ENCODE measurements at regions not wholly inside any gene's neighbourhood (a gene's known extent, or its start where the extent isn't known, plus 50 kb on each side); places are given as distances from the start of the nearest gene placed in this dataset.

DNA sequence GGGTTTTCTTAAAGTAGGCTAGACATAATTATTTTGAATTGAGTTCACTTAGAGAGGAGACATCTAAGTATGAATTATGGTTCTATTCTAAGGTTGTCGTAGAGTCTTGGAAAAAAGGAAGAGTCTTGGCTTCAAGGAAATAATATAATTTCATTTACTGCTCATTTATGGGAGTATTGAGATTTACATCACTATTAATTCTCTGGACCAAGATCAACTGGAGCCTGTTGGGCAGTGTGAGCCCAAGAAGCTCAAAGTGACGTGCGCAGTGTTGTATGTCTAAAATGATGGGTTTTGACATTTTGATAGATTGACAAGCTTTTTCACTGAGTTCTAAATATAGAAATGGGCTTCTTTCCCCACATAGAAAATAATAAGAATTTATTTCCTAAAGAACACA lies 154.7 kb downstream of the QPCT start:
- CTCF ChIA-PET, result no interaction called here
- no peaks in the 10 kb centered on the region for H3K27me3 Mint-ChIP-seq (ENCODE audit: low read depth)
- H3K4me1 Mint-ChIP-seq, result no peaks in the 10 kb centered on the region
- no peak for ATAC-seq
- peaks cover 8% of the 10 kb centered on the region for H3K9me3 Mint-ChIP-seq
- POLR2A ChIA-PET, result no interaction called here
- no peak for DNase-seq (ENCODE audit: low spot score)
- TF ChIP-seq SOX15 (CRISPR knock-in tag; IDR thresholded peaks at IDR 0.05), result no peak
- no peak for TF ChIP-seq NFATC4 (CRISPR knock-in tag; IDR thresholded peaks at IDR 0.05)
- TF ChIP-seq IRF2 (CRISPR knock-in tag; IDR thresholded peaks at IDR 0.05; ENCODE audit: borderline replicate concordance, low read depth), result no peak
- no peak for TF ChIP-seq ZSCAN18 (CRISPR knock-in tag; IDR thresholded peaks at IDR 0.05)
- TF ChIP-seq TP53 (CRISPR knock-in tag; IDR thresholded peaks at IDR 0.05), result no peak
- no peak for TF ChIP-seq ERG (CRISPR knock-in tag; IDR thresholded peaks at IDR 0.05)
- no peak for TF ChIP-seq ZNF281 (CRISPR knock-in tag; IDR thresholded peaks at IDR 0.05)
- TF ChIP-seq NR3C1 (CRISPR knock-in tag; conservative IDR thresholded peaks at IDR 0.05; ENCODE audit: low read depth), result no peak
- no peak overlapping the region for H3K27ac Mint-ChIP-seq
- H3K36me3 Mint-ChIP-seq, result no peaks in the 10 kb centered on the region
- no peak overlapping the region for H3K4me3 Mint-ChIP-seq

DNA sequence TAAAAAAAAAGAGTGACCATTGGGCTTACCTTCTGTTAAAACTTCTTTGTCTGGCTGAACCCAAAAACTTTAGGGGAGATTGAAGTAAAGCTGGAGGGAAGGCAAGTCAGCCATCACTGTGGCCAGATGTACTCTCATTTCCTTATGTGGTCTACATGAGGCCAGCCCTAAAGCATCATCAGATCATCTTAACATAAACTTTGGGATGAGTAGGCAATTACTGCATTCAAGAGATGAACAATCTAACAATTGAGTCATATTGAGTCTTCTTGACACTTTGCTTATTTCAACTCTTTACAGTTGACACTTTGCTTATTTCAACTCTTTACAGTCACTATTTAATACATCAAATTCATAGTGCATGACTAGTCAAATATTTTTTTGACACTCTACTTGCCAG lies 155.6 kb downstream of the QPCT start:
- TF ChIP-seq TEAD1 (CRISPR knock-in tag; IDR thresholded peaks at IDR 0.05), result no peak
- TF ChIP-seq ZNF416 (CRISPR knock-in tag; IDR thresholded peaks at IDR 0.05), result no peak
- no peak for TF ChIP-seq ESRRA (CRISPR knock-in tag; IDR thresholded peaks at IDR 0.05; ENCODE audit: borderline replicate concordance)
- no peak for TF ChIP-seq ATF6 (CRISPR knock-in tag; IDR thresholded peaks at IDR 0.05)
- no peak for TF ChIP-seq ZNF423 (CRISPR knock-in tag; IDR thresholded peaks at IDR 0.05)
- no peak overlapping the region for H3K27ac Mint-ChIP-seq
- no peak for ATAC-seq
- ChIA-PET POLR2A (no interaction called here), CTCF (no interaction called here)
- no peaks in the 10 kb centered on the region for H3K27me3 Mint-ChIP-seq (ENCODE audit: low read depth)
- no peak for DNase-seq (ENCODE audit: low spot score)
- H3K4me3 Mint-ChIP-seq, result no peak overlapping the region
- no peaks in the 10 kb centered on the region for H3K4me1 Mint-ChIP-seq
- no peaks in the 10 kb centered on the region for H3K36me3 Mint-ChIP-seq
- H3K9me3 Mint-ChIP-seq, result peaks cover 8% of the 10 kb centered on the region

DNA sequence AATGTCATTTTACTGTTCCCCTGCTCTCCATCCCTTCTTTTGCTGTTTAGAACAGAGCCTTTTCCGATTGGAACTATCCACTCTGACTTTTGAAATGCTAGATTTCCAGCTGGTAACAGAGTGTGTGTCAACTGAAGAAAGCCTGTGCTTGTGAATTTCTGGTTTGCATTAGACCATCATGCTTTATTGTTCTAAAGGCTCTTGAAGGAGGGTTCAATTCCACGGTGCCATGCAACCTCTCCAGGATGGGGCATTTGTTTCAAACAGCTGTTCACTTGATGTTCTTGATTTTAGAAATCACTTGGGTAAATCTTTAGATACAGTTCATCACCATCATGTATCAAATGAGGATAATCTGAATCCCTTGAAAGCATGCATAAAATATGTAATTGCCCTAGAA lies 156.7 kb downstream of the QPCT start:
- DNase-seq (ENCODE audit: low spot score), result no peak
- H3K27ac Mint-ChIP-seq, result no peak overlapping the region
- no peak for ATAC-seq
- H3K9me3 Mint-ChIP-seq, result peaks cover 3% of the 10 kb centered on the region
- no peaks in the 10 kb centered on the region for H3K36me3 Mint-ChIP-seq
- TF ChIP-seq ESRRA (CRISPR knock-in tag; IDR thresholded peaks at IDR 0.05; ENCODE audit: borderline replicate concordance) (no peak), HMGA2 (CRISPR knock-in tag; IDR thresholded peaks at IDR 0.05) (no peak), CREB1 (CRISPR knock-in tag; IDR thresholded peaks at IDR 0.05) (no peak), SOX15 (CRISPR knock-in tag; IDR thresholded peaks at IDR 0.05) (no peak), NFE2L1 (CRISPR knock-in tag; IDR thresholded peaks at IDR 0.05) (no peak), ZNF416 (CRISPR knock-in tag; IDR thresholded peaks at IDR 0.05) (no peak), MYBL2 (CRISPR knock-in tag; IDR thresholded peaks at IDR 0.05) (no peak), FOXJ3 (CRISPR knock-in tag; IDR thresholded peaks at IDR 0.05; ENCODE audit: borderline replicate concordance) (no peak), SMAD4 (CRISPR knock-in tag; IDR thresholded peaks at IDR 0.05) (no peak), JAZF1 (CRISPR knock-in tag; IDR thresholded peaks at IDR 0.05) (no peak), NR2C2 (CRISPR knock-in tag; IDR thresholded peaks at IDR 0.05) (no peak)
- TF ChIP-seq, protein P1, sequence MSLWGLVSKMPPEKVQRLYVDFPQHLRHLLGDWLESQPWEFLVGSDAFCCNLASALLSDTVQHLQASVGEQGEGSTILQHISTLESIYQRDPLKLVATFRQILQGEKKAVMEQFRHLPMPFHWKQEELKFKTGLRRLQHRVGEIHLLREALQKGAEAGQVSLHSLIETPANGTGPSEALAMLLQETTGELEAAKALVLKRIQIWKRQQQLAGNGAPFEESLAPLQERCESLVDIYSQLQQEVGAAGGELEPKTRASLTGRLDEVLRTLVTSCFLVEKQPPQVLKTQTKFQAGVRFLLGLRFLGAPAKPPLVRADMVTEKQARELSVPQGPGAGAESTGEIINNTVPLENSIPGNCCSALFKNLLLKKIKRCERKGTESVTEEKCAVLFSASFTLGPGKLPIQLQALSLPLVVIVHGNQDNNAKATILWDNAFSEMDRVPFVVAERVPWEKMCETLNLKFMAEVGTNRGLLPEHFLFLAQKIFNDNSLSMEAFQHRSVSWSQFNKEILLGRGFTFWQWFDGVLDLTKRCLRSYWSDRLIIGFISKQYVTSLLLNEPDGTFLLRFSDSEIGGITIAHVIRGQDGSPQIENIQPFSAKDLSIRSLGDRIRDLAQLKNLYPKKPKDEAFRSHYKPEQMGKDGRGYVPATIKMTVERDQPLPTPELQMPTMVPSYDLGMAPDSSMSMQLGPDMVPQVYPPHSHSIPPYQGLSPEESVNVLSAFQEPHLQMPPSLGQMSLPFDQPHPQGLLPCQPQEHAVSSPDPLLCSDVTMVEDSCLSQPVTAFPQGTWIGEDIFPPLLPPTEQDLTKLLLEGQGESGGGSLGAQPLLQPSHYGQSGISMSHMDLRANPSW (CRISPR knock-in tag; conservative IDR thresholded peaks at IDR 0.05; ENCODE audit: low read depth), result no peak
- ChIA-PET POLR2A (no interaction called here), CTCF (no interaction called here)
- H3K4me3 Mint-ChIP-seq, result no peak overlapping the region
- H3K27me3 Mint-ChIP-seq (ENCODE audit: low read depth), result no peaks in the 10 kb centered on the region
- peaks cover 5% of the 10 kb centered on the region; the same call in 1 of the 2 replicates for H3K4me1 Mint-ChIP-seq

Data from WTC11 (cell line).